Panc1 (cell line): ENCODE measurements at regions not wholly inside any gene's neighbourhood (a gene's known extent, or its start where the extent isn't known, plus 50 kb on each side); places are given as distances from the start of the nearest gene placed in this dataset.

ENCODE experiments used
- ATAC-seq: fragments of 200-7000 bp; cut with Tn5 transposase; 2 replicates; pipeline ENCODE4 v1.9.1; 2020; ENCODE audit warnings: mild to moderate bottlenecking, moderate library complexity
- BruUV-seq: library from RNA; stranded (reverse); fragments of 400-500 nt; replicated peaks from 2 replicates; lab custom pipeline; 2021; lab: Mats Ljungman, UMichigan
- CTCF ChIA-PET: fragments of 300-600 bp; sonication (Branson Sonifier 250); formaldehyde crosslinking; loops from one replicate; lab custom pipeline; 2022; ENCODE audit warnings: antibody characterized with exemption; lab: Charles Lee
- POLR2A ChIA-PET: fragments of 300-600 bp; sonication (Branson Sonifier 250); formaldehyde crosslinking; loops from one replicate; lab custom pipeline; 2022; ENCODE audit warnings: antibody characterized with exemption; lab: Charles Lee
- DNase-seq: peaks from one replicate; pipeline ENCODE4 v3.0.0-alpha.2; 2010; ENCODE audit warnings: low read depth, low spot score
- H3K27ac ChIP-seq: 2 replicates; pipeline ENCODE4 v1.5.1; 2011; ENCODE audit warnings: mild to moderate bottlenecking, low read length, inconsistent platforms
- H3K27me3 ChIP-seq: fragments of 200-500 bp; sonication (Bioruptor generic); 2 replicates; pipeline ENCODE4 v1.6.0; 2014; ENCODE audit warnings: low read length, inconsistent platforms; ENCODE audit not compliant: control insufficient read depth, insufficient read depth
- H3K36me3 ChIP-seq: fragments of 200-500 bp; sonication (Bioruptor generic); 2 replicates; pipeline ENCODE4 v1.5.1; 2014; ENCODE audit warnings: inconsistent platforms, mild to moderate bottlenecking, low read length, moderate library complexity; ENCODE audit not compliant: control insufficient read depth, insufficient read depth
- H3K4me1 ChIP-seq: 2 replicates; pipeline ENCODE4 v1.5.1; 2011; ENCODE audit warnings: inconsistent platforms, mild to moderate bottlenecking, low read length, moderate library complexity; ENCODE audit not compliant: control insufficient read depth, insufficient read depth
- H3K4me3 ChIP-seq, 2 experiments: 2 replicates each; pipeline ENCODE4 v1.5.1; 2011 to 2012; ENCODE audit warnings: low read depth in 2 of 2, low read length in 2 of 2, mild to moderate bottlenecking in 2 of 2, inconsistent platforms in 1 of 2, moderate library complexity in 1 of 2
- H3K9me3 ChIP-seq: fragments of 200-500 bp; sonication (Bioruptor generic); 2 replicates; pipeline ENCODE4 v1.5.1; 2014; ENCODE audit warnings: low read depth, mild to moderate bottlenecking, inconsistent platforms, low read length, moderate library complexity; ENCODE audit not compliant: control insufficient read depth, insufficient read depth
- CTCF ChIP-seq: fragments of 450-650 bp; IDR thresholded peaks from 2 replicates; pipeline ENCODE4 v1.5.1; 2017; ENCODE audit warnings: mild to moderate bottlenecking
- POLR2AphosphoS5 ChIP-seq: IDR thresholded peaks from 2 replicates; pipeline ENCODE4 v1.6.1; 2012; ENCODE audit warnings: mild to moderate bottlenecking, low read depth, low read length, moderate library complexity
- SIN3A ChIP-seq: IDR thresholded peaks from 2 replicates; pipeline ENCODE4 v1.6.1; 2012; ENCODE audit warnings: low read depth, mild to moderate bottlenecking, low read length, moderate library complexity, borderline replicate concordance; ENCODE audit not compliant: insufficient read depth
- TCF7L2 ChIP-seq: IDR thresholded peaks from 2 replicates; pipeline ENCODE4 v1.6.1; 2011; ENCODE audit warnings: mild to moderate bottlenecking, low read depth, low read length, inconsistent platforms
- in situ Hi-C: cut with HindIII; loops from 2 replicates; pipeline ENCODE4 v1.10.0; 2016; ENCODE audit warnings: low sequenced_read_pairs, low pct_unique_long_range_greater_than_20kb
- intact Hi-C: fragments of 100-400 bp; cut with micrococcal nuclease; formaldehyde crosslinking; loops from one replicate; pipeline ENCODE4 v1.10.0; 2022; ENCODE audit not compliant: unreplicated experiment
- TF ChIP-seq, protein P1 (sequence below), 2 experiments: IDR thresholded peaks; 2 replicates each; pipeline ENCODE4 v1.6.1; 2011 to 2012; ENCODE audit warnings: low read depth in 2 of 2, control low read depth in 1 of 2, low read length in 1 of 2, mild to moderate bottlenecking in 1 of 2, moderate library complexity in 1 of 2; ENCODE audit not compliant: insufficient read depth in 1 of 2

DNA sequence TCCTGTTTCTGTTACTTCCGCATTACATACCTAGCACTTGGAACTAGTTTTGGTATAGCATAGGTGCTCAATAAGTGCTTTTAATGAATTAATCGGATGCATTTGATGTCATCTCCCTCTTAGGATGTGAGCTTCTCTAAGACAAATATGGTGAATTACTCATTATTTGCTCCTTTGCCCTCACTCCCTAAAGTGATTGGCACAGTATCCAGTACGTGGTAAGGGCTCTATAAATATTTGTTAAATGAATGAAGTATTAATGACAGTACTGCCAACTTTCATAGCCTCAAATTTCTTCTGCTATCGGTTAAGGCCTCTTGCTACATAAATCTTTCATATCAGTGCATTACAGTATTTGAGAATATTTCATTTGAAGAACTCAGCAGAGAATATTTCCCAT is 75.9 kb upstream of the ARID5B start:
- DNase-seq, result no peak
- Histone ChIP-seq H3K27me3 (no peaks in the 10 kb centered on the region), H3K27ac (peak overlapping the region; percentile 73), H3K4me3 (no peak overlapping the region), H3K4me1 (peaks cover 16% of the 10 kb centered on the region; the same call in 1 of the 2 replicates), H3K36me3 (no peaks in the 10 kb centered on the region), H3K9me3 (no peaks in the 10 kb centered on the region)
- in situ Hi-C loops (no loop called here), intact Hi-C loops (no loop called here)
- ATAC-seq, result no peak
- TF ChIP-seq TCF7L2, result no peak
- TF ChIP-seq POLR2AphosphoS5, result no peak
- no peak for TF ChIP-seq SIN3A
- TF ChIP-seq CTCF, result no peak
- TF ChIP-seq, protein P1, sequence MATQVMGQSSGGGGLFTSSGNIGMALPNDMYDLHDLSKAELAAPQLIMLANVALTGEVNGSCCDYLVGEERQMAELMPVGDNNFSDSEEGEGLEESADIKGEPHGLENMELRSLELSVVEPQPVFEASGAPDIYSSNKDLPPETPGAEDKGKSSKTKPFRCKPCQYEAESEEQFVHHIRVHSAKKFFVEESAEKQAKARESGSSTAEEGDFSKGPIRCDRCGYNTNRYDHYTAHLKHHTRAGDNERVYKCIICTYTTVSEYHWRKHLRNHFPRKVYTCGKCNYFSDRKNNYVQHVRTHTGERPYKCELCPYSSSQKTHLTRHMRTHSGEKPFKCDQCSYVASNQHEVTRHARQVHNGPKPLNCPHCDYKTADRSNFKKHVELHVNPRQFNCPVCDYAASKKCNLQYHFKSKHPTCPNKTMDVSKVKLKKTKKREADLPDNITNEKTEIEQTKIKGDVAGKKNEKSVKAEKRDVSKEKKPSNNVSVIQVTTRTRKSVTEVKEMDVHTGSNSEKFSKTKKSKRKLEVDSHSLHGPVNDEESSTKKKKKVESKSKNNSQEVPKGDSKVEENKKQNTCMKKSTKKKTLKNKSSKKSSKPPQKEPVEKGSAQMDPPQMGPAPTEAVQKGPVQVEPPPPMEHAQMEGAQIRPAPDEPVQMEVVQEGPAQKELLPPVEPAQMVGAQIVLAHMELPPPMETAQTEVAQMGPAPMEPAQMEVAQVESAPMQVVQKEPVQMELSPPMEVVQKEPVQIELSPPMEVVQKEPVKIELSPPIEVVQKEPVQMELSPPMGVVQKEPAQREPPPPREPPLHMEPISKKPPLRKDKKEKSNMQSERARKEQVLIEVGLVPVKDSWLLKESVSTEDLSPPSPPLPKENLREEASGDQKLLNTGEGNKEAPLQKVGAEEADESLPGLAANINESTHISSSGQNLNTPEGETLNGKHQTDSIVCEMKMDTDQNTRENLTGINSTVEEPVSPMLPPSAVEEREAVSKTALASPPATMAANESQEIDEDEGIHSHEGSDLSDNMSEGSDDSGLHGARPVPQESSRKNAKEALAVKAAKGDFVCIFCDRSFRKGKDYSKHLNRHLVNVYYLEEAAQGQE (IDR thresholded peaks at IDR 0.05; ENCODE audit: insufficient read depth in 1 of 2, low read depth in 2 of 2, low read length in 1 of 2), result no peak
- ChIA-PET CTCF (no interaction called here), POLR2A (no interaction called here)
- BruUV-seq, result no TSS peak

DNA sequence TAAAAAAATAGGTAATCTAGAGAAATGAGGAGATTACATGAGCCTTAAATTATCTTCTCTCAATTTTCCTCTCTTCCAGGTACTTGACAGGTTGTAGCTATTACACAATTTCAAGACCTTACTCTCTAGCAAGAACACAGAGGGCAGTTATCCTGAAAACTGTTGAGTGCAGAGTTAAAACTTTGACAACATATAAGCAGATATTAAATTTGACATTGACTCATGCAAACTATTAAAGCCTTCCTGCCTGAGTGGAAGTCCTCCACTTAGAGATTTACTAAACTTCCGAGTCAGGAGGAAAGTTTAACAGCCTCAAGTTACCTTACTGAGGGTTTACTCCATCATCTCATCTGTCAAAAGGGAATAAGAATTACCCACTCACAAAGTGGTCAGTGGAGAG is 73.5 kb upstream of the ARID5B start:
- Histone ChIP-seq H3K4me1 (peaks cover 9% of the 10 kb centered on the region; the same call in 1 of the 2 replicates), H3K27ac (peak overlapping the region; percentile 73; the same call in 1 of the 2 replicates), H3K9me3 (no peaks in the 10 kb centered on the region), H3K27me3 (no peaks in the 10 kb centered on the region), H3K4me3 (no peak overlapping the region), H3K36me3 (no peaks in the 10 kb centered on the region)
- ATAC-seq, result no peak
- no peak for TF ChIP-seq SIN3A
- intact Hi-C loops, result no loop called here
- ChIA-PET CTCF (no interaction called here), POLR2A (no interaction called here)
- in situ Hi-C loops, result no loop called here
- BruUV-seq, result no TSS peak
- DNase-seq, result no peak

DNA sequence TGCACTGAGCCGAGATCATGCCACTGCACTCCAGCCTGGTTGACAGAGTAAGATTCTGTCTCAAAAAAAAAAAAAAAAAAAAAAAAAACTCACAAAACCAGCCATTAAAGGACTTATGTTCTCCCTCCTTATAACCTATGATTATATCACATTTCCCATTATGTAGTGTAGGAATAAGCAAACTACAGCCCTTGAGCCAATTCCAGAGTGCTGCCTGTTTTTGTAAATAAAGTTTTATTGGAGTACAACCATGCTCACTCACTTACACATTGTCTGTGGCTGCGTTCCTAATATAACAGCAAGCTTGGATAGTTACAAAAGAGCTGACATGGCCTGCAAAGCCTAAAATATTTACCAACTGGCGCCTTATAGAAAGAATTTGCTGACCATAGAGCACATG is 72.7 kb upstream of the ARID5B start:
- H3K27ac ChIP-seq, result peak overlapping the region; percentile 25
- ATAC-seq (no peak), DNase-seq (no peak)
- H3K9me3 ChIP-seq, result peaks cover 4% of the 10 kb centered on the region; the same call in 1 of the 2 replicates
- CTCF ChIA-PET, result no interaction called here
- H3K36me3 ChIP-seq, result no peaks in the 10 kb centered on the region
- intact Hi-C loops (no loop called here), in situ Hi-C loops (no loop called here)
- TF ChIP-seq, protein P1 (IDR thresholded peaks at IDR 0.05; ENCODE audit: insufficient read depth in 1 of 2, low read depth in 2 of 2, low read length in 1 of 2), result no peak
- TF ChIP-seq CTCF (no peak), TCF7L2 (no peak), POLR2AphosphoS5 (no peak), SIN3A (no peak)
- no peak overlapping the region for H3K4me3 ChIP-seq
- BruUV-seq, result no TSS peak
- H3K4me1 ChIP-seq, result peaks cover 9% of the 10 kb centered on the region; the same call in 1 of the 2 replicates
- H3K27me3 ChIP-seq, result no peaks in the 10 kb centered on the region
- POLR2A ChIA-PET, result no interaction called here
